ENCODE measurements at regions not wholly inside any gene's neighbourhood (a gene's known extent, or its start where the extent isn't known, plus 50 kb on each side); places are given as distances from the start of the nearest gene placed in this dataset.

DNA sequence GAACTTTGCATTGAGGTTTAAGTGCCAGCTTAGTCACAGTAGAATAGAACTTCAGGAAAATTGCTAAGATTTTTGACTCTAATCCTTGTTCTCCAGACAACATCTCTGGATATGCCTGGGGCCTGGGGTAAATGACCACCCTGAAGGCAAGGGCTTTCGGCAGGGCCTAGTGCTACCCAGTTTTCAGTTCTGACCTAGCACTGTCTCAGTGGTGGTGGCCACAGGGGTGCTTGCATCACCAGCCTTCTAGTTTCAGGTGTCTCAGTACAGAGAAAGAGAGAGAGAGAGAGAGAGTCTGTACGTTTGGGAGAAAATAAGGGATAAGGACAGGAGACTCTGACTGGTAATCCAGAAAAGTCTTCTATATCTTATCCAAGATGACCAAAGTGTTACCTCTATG is 890.5 kb downstream of the JRKL start:
- TF ChIP-seq, protein P1, sequence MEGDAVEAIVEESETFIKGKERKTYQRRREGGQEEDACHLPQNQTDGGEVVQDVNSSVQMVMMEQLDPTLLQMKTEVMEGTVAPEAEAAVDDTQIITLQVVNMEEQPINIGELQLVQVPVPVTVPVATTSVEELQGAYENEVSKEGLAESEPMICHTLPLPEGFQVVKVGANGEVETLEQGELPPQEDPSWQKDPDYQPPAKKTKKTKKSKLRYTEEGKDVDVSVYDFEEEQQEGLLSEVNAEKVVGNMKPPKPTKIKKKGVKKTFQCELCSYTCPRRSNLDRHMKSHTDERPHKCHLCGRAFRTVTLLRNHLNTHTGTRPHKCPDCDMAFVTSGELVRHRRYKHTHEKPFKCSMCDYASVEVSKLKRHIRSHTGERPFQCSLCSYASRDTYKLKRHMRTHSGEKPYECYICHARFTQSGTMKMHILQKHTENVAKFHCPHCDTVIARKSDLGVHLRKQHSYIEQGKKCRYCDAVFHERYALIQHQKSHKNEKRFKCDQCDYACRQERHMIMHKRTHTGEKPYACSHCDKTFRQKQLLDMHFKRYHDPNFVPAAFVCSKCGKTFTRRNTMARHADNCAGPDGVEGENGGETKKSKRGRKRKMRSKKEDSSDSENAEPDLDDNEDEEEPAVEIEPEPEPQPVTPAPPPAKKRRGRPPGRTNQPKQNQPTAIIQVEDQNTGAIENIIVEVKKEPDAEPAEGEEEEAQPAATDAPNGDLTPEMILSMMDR (conservative IDR thresholded peaks at IDR 0.05; ENCODE audit: low read depth, low read length): no peak
- TF ChIP-seq EZH2 (IDR thresholded peaks at IDR 0.05; ENCODE audit: low read length, unreplicated experiment): no peak
